ENCODE measurements at regions not wholly inside any gene's neighbourhood (a gene's known extent, or its start where the extent isn't known, plus 50 kb on each side); places are given as distances from the start of the nearest gene placed in this dataset.

- DNase-seq (no peak), ATAC-seq (peak; percentile 40)
- Histone ChIP-seq H3K36me3 (no peaks in the 10 kb centered on the region), H3K4me3 (no peak overlapping the region), H3K4me1 (peaks cover 20% of the 10 kb centered on the region), H3K27ac (no peak overlapping the region), H3K27me3 (no peaks in the 10 kb centered on the region), H3K9me3 (no peaks in the 10 kb centered on the region)
- no peak for TF ChIP-seq CTCF (IDR thresholded peaks at IDR 0.05)
- intact Hi-C loops (cut with DNase I): no loop called here
Observed at GRCh38 chr11:129314371-129314770, 61.3 kb upstream of the BARX2 start.

GRCh38 chr11:129313541-129314297 is 61.9 kb upstream of the BARX2 start:
- no peak overlapping the region for H3K4me3 ChIP-seq
- intact Hi-C loops (cut with DNase I): no loop called here

GRCh38 chr11:129312730-129313503 is 62.7 kb upstream of the BARX2 start:
- Histone ChIP-seq H3K27me3 (no peaks in the 10 kb centered on the region), H3K36me3 (no peaks in the 10 kb centered on the region), H3K9me3 (no peaks in the 10 kb centered on the region), H3K27ac (no peak overlapping the region), H3K4me3 (no peak overlapping the region), H3K4me1 (peaks cover 14% of the 10 kb centered on the region)
- DNase-seq (no peak), ATAC-seq (no peak)
- intact Hi-C loops (cut with DNase I): no loop called here
- TF ChIP-seq CTCF (IDR thresholded peaks at IDR 0.05): no peak

More at GRCh38 chr11:129313541-129314297, 61.9 kb upstream of the BARX2 start:
- no peak for TF ChIP-seq CTCF (IDR thresholded peaks at IDR 0.05)
- H3K9me3 ChIP-seq: no peaks in the 10 kb centered on the region
- H3K4me1 ChIP-seq: peaks cover 20% of the 10 kb centered on the region
- H3K27ac ChIP-seq: no peak overlapping the region
- DNase-seq: no peak
- ATAC-seq: no peak
- no peaks in the 10 kb centered on the region for H3K36me3 ChIP-seq
- no peaks in the 10 kb centered on the region for H3K27me3 ChIP-seq

GRCh38 chr11:129308241-129308865 is 67.3 kb upstream of the BARX2 start:
- no peak for ATAC-seq
- Histone ChIP-seq H3K27ac (no peak overlapping the region), H3K4me3 (no peak overlapping the region), H3K36me3 (no peaks in the 10 kb centered on the region), H3K9me3 (no peaks in the 10 kb centered on the region), H3K27me3 (no peaks in the 10 kb centered on the region), H3K4me1 (no peaks in the 10 kb centered on the region)
- intact Hi-C loops (cut with DNase I): no loop called here
- no peak for DNase-seq
- TF ChIP-seq CTCF (IDR thresholded peaks at IDR 0.05): no peak

GRCh38 chr11:129307162-129307561 is 68.5 kb upstream of the BARX2 start:
- H3K27ac ChIP-seq: no peak overlapping the region
- H3K27me3 ChIP-seq: no peaks in the 10 kb centered on the region
- no peak overlapping the region for H3K4me3 ChIP-seq
- TF ChIP-seq CTCF (IDR thresholded peaks at IDR 0.05): no peak
- no peaks in the 10 kb centered on the region for H3K36me3 ChIP-seq
- intact Hi-C loops (cut with DNase I): no loop called here
- no peaks in the 10 kb centered on the region for H3K4me1 ChIP-seq
- no peaks in the 10 kb centered on the region for H3K9me3 ChIP-seq
- no peak for ATAC-seq
- DNase-seq: no peak
